Mesendoderm (in vitro differentiated cells): ENCODE measurements at regions not wholly inside any gene's neighbourhood (a gene's known extent, or its start where the extent isn't known, plus 50 kb on each side); places are given as distances from the start of the nearest gene placed in this dataset.

Source experiments
- DNase-seq: peaks from one replicate; pipeline ENCODE4 v3.0.0; 2013
- H2AK5ac ChIP-seq: 2 replicates; pipeline ENCODE4 v1.6.1; 2013; ENCODE audit warnings: low read length, inconsistent platforms
- H2BK120ac ChIP-seq: 2 replicates; pipeline ENCODE4 v1.6.1; 2013; ENCODE audit warnings: low read depth, mild to moderate bottlenecking, low read length, moderate library complexity, mixed read lengths
- H2BK15ac ChIP-seq: replicated peaks from 2 replicates; pipeline ENCODE4 v1.6.1; 2013; ENCODE audit warnings: low read depth, mild to moderate bottlenecking, moderate library complexity
- H2BK5ac ChIP-seq: 2 replicates; pipeline ENCODE4 v1.6.1; 2013; ENCODE audit warnings: low read length, inconsistent platforms
- H3K18ac ChIP-seq: 2 replicates; pipeline ENCODE4 v1.6.1; 2013; ENCODE audit warnings: mild to moderate bottlenecking, low read length, mixed read lengths
- H3K23ac ChIP-seq: one replicate; pipeline ENCODE4 v1.6.1; 2013; ENCODE audit warnings: low read length
- H3K27ac ChIP-seq: 2 replicates; pipeline ENCODE4 v1.5.1; 2013; ENCODE audit warnings: low read depth, mild to moderate bottlenecking, inconsistent platforms, low read length, moderate library complexity
- H3K27me3 ChIP-seq: 2 replicates; pipeline ENCODE4 v1.6.1; 2013; ENCODE audit warnings: low read length, control low read depth, mild to moderate bottlenecking, inconsistent platforms; ENCODE audit not compliant: insufficient read depth, poor library complexity
- H3K36me3 ChIP-seq: 2 replicates; pipeline ENCODE4 v1.6.1; 2013; ENCODE audit warnings: low read length, inconsistent platforms; ENCODE audit not compliant: control insufficient read depth, insufficient read depth
- H3K4ac ChIP-seq: one replicate; pipeline ENCODE4 v1.6.1; 2013; ENCODE audit warnings: low read depth, mild to moderate bottlenecking, low read length, moderate library complexity
- H3K4me1 ChIP-seq: 2 replicates; pipeline ENCODE4 v1.6.1; 2013; ENCODE audit warnings: low read depth, low read length, inconsistent platforms; ENCODE audit not compliant: control insufficient read depth
- H3K4me2 ChIP-seq: 2 replicates; pipeline ENCODE4 v1.6.1; 2013; ENCODE audit warnings: low read length
- H3K4me3 ChIP-seq: 2 replicates; pipeline ENCODE4 v1.5.1; 2013; ENCODE audit warnings: mild to moderate bottlenecking, low read length
- H3K56ac ChIP-seq: one replicate; pipeline ENCODE4 v1.6.1; 2013; ENCODE audit warnings: low read length
- H3K79me1 ChIP-seq: 2 replicates; pipeline ENCODE4 v1.6.1; 2013; ENCODE audit warnings: low read length, inconsistent platforms
- H3K79me2 ChIP-seq: 2 replicates; pipeline ENCODE4 v1.6.1; 2013; ENCODE audit warnings: mild to moderate bottlenecking, low read length; ENCODE audit not compliant: control insufficient read depth, insufficient read depth
- H3K9ac ChIP-seq: 2 replicates; pipeline ENCODE4 v1.6.1; 2013; ENCODE audit warnings: low read length, inconsistent platforms
- H4K5ac ChIP-seq: one replicate; pipeline ENCODE4 v1.6.1; 2013; ENCODE audit warnings: low read length
- H4K8ac ChIP-seq: one replicate; pipeline ENCODE4 v1.6.1; 2013; ENCODE audit warnings: low read depth, mild to moderate bottlenecking, control low read depth, low read length, moderate library complexity
- WGBS: extraction: QIAGEN DNeasy Blood & Tissue Kit; methylation state at CpG from one replicate; pipeline ENCODE4 v1.1.7; 2013; ENCODE audit warnings: low lambda C conversion rate, missing lambda C conversion rate; ENCODE audit not compliant: insufficient coverage; ENCODE audit errors: extremely low coverage; 5-methylcytosine and 5-hydroxymethylcytosine counted together

GRCh38 chr15:23514484-23514883 lies 51.0 kb upstream of the MKRN3 start:
- no peak overlapping the region for H4K5ac ChIP-seq
- DNase-seq = no peak

GRCh38 chr15:23506762-23507161 lies 58.7 kb upstream of the MKRN3 start:
- Histone ChIP-seq H3K79me2 (no peaks in the 10 kb centered on the region), H3K36me3 (no peaks in the 10 kb centered on the region), H3K79me1 (no peaks in the 10 kb centered on the region), H3K27ac (no peak overlapping the region), H3K23ac (no peak overlapping the region), H3K4me3 (no peak overlapping the region), H4K5ac (no peak overlapping the region), H2BK5ac (no peak overlapping the region), H2BK120ac (no peak overlapping the region), H4K8ac (no peak overlapping the region), H3K4me2 (no peak overlapping the region), H3K27me3 (no peaks in the 10 kb centered on the region), H3K18ac (no peak overlapping the region), H3K56ac (no peak overlapping the region), H3K4ac (no peak overlapping the region), H3K9ac (no peak overlapping the region), H2BK15ac (no peak overlapping the region), H3K4me1 (no peaks in the 10 kb centered on the region), H2AK5ac (no peak overlapping the region)
- DNase-seq = no peak

More at GRCh38 chr15:23514484-23514883, 51.0 kb upstream of the MKRN3 start:
- no peaks in the 10 kb centered on the region for H3K79me2 ChIP-seq
- no peak overlapping the region for H2AK5ac ChIP-seq
- H3K36me3 ChIP-seq = no peaks in the 10 kb centered on the region
- no peak overlapping the region for H3K56ac ChIP-seq
- H3K27ac ChIP-seq = no peak overlapping the region
- no peak overlapping the region for H3K23ac ChIP-seq
- no peaks in the 10 kb centered on the region for H3K27me3 ChIP-seq
- no peaks in the 10 kb centered on the region for H3K4me1 ChIP-seq
- no peak overlapping the region for H3K4me3 ChIP-seq
- no peak overlapping the region for H3K4me2 ChIP-seq
- H3K4ac ChIP-seq = no peak overlapping the region
- H2BK120ac ChIP-seq = no peak overlapping the region
- H3K9ac ChIP-seq = no peak overlapping the region
- H3K18ac ChIP-seq = no peak overlapping the region
- H2BK5ac ChIP-seq = no peak overlapping the region
- H4K8ac ChIP-seq = no peak overlapping the region
- H2BK15ac ChIP-seq = no peak overlapping the region
- WGBS = no CpG with 5 or more reads among the region's 1 CpG
- H3K79me1 ChIP-seq = no peaks in the 10 kb centered on the region

- no peak overlapping the region for H2BK120ac ChIP-seq
- H2BK15ac ChIP-seq = no peak overlapping the region
- no peak overlapping the region for H3K4me2 ChIP-seq
- no peak overlapping the region for H3K23ac ChIP-seq
- no peaks in the 10 kb centered on the region for H3K36me3 ChIP-seq
- no peak overlapping the region for H3K4ac ChIP-seq
- H3K18ac ChIP-seq = no peak overlapping the region
- H2AK5ac ChIP-seq = no peak overlapping the region
- no peak overlapping the region for H4K5ac ChIP-seq
- no peak overlapping the region for H2BK5ac ChIP-seq
- no peaks in the 10 kb centered on the region for H3K4me1 ChIP-seq
- no peaks in the 10 kb centered on the region for H3K27me3 ChIP-seq
- no peak overlapping the region for H4K8ac ChIP-seq
- H3K9ac ChIP-seq = no peak overlapping the region
- no peak overlapping the region for H3K4me3 ChIP-seq
- no peaks in the 10 kb centered on the region for H3K79me1 ChIP-seq
- H3K27ac ChIP-seq = no peak overlapping the region
- peak; percentile 23 for DNase-seq
- no peak overlapping the region for H3K56ac ChIP-seq
- WGBS = no CpG with 5 or more reads among the region's 3 CpGs
- no peaks in the 10 kb centered on the region for H3K79me2 ChIP-seq
These were observed 56.9 kb upstream of the GOLGA6L2 start for GRCh38 chr15:23503980-23504379.

- no peaks in the 10 kb centered on the region for H3K79me1 ChIP-seq
- H3K36me3 ChIP-seq = no peaks in the 10 kb centered on the region
- no peak overlapping the region for H4K8ac ChIP-seq
- no peak overlapping the region for H3K4ac ChIP-seq
- no peak overlapping the region for H3K56ac ChIP-seq
- no CpG with 5 or more reads among the region's 4 CpGs for WGBS
- H3K18ac ChIP-seq = no peak overlapping the region
- H3K4me1 ChIP-seq = no peaks in the 10 kb centered on the region
- no peak for DNase-seq
- no peak overlapping the region for H2BK5ac ChIP-seq
- H2BK120ac ChIP-seq = no peak overlapping the region
- no peak overlapping the region for H3K4me2 ChIP-seq
- H3K79me2 ChIP-seq = no peaks in the 10 kb centered on the region
- no peak overlapping the region for H2AK5ac ChIP-seq
- H3K4me3 ChIP-seq = no peak overlapping the region
- no peak overlapping the region for H3K23ac ChIP-seq
- H2BK15ac ChIP-seq = no peak overlapping the region
- H3K27ac ChIP-seq = no peak overlapping the region
- no peak overlapping the region for H3K9ac ChIP-seq
- H3K27me3 ChIP-seq = no peaks in the 10 kb centered on the region
- H4K5ac ChIP-seq = no peak overlapping the region
These were observed 56.5 kb upstream of the GOLGA6L2 start for GRCh38 chr15:23503576-23503975.

- Histone ChIP-seq H4K8ac (no peak overlapping the region), H3K79me1 (no peaks in the 10 kb centered on the region), H3K36me3 (no peaks in the 10 kb centered on the region), H2BK5ac (no peak overlapping the region), H3K9ac (no peak overlapping the region), H3K4ac (no peak overlapping the region), H3K79me2 (no peaks in the 10 kb centered on the region), H3K4me2 (no peak overlapping the region), H3K4me3 (no peak overlapping the region), H2BK120ac (no peak overlapping the region), H3K27me3 (no peaks in the 10 kb centered on the region), H3K23ac (no peak overlapping the region), H2BK15ac (no peak overlapping the region), H3K4me1 (no peaks in the 10 kb centered on the region), H3K56ac (no peak overlapping the region), H3K18ac (no peak overlapping the region), H2AK5ac (no peak overlapping the region), H4K5ac (no peak overlapping the region), H3K27ac (no peak overlapping the region)
- no CpG with 5 or more reads among the region's 2 CpGs for WGBS
- DNase-seq = no peak
These were observed 50.7 kb upstream of the GOLGA6L2 start for GRCh38 chr15:23497710-23498111.
